ENCODE measurements at regions not wholly inside any gene's neighbourhood (a gene's known extent, or its start where the extent isn't known, plus 50 kb on each side); places are given as distances from the start of the nearest gene placed in this dataset.

- no peak for TF ChIP-seq RAD21 (IDR thresholded peaks at IDR 0.05; ENCODE audit: low read depth)
- no peak for TF ChIP-seq CTCF (IDR thresholded peaks at IDR 0.05 in 2 of 3, conservative IDR thresholded peaks at IDR 0.05 in 1 of 3; ENCODE audit: borderline replicate concordance in 1 of 3, insufficient read depth in 1 of 3, low read depth in 2 of 3, low read length in 2 of 3)
These were observed 467.0 kb downstream of the LRIG3 start for GRCh38 chr12:58453306-58453705.
